ENCODE measurements at regions not wholly inside any gene's neighbourhood (a gene's known extent, or its start where the extent isn't known, plus 50 kb on each side); places are given as distances from the start of the nearest gene placed in this dataset.

- Histone ChIP-seq H2AFZ (ENCODE audit: control insufficient read depth, low read length) (no peak overlapping the region), H3K27ac (ENCODE audit: control insufficient read depth, insufficient read depth, low read length) (no peak overlapping the region), H3K4me3 (ENCODE audit: control insufficient read depth in 2 of 3, extremely low read depth in 1 of 3, insufficient read depth in 2 of 3, low read depth in 1 of 3, low read length in 3 of 3) (no peak overlapping the region), H3K4me1 (ENCODE audit: control insufficient read depth, extremely low read depth, insufficient read depth, low read length) (no peaks in the 10 kb centered on the region), H3K9ac (ENCODE audit: control insufficient read depth, extremely low read depth, insufficient read depth, low read length) (no peak overlapping the region), H3K79me2 (ENCODE audit: control insufficient read depth, insufficient read depth, low read length) (no peaks in the 10 kb centered on the region), H4K20me1 (ENCODE audit: control insufficient read depth, extremely low read depth, insufficient read depth, low read length) (no peaks in the 10 kb centered on the region), H3K27me3 (ENCODE audit: control insufficient read depth, extremely low read depth, insufficient read depth, low read length) (no peaks in the 10 kb centered on the region), H3K9me3 (ENCODE audit: control insufficient read depth, low read depth, low read length) (no peaks in the 10 kb centered on the region), H3K36me3 (ENCODE audit: control insufficient read depth in 2 of 2, extremely low read depth in 1 of 2, insufficient read depth in 2 of 2, low read length in 2 of 2) (no peaks in the 10 kb centered on the region), H3K9me1 (ENCODE audit: control insufficient read depth, extremely low read depth, insufficient read depth, low read length) (no peaks in the 10 kb centered on the region), H3K4me2 (ENCODE audit: control insufficient read depth, extremely low read depth, insufficient read depth, low read depth, low read length) (no peak overlapping the region)
- no peak for FAIRE-seq
- DNase-seq (ENCODE audit: low read depth, low spot score), result no peak
- dilution Hi-C loops (cut with MboI; ENCODE audit: extremely low pct_ligation_motif_present, low sequenced_read_pairs), result no loop called here
- TF ChIP-seq, protein P1, sequence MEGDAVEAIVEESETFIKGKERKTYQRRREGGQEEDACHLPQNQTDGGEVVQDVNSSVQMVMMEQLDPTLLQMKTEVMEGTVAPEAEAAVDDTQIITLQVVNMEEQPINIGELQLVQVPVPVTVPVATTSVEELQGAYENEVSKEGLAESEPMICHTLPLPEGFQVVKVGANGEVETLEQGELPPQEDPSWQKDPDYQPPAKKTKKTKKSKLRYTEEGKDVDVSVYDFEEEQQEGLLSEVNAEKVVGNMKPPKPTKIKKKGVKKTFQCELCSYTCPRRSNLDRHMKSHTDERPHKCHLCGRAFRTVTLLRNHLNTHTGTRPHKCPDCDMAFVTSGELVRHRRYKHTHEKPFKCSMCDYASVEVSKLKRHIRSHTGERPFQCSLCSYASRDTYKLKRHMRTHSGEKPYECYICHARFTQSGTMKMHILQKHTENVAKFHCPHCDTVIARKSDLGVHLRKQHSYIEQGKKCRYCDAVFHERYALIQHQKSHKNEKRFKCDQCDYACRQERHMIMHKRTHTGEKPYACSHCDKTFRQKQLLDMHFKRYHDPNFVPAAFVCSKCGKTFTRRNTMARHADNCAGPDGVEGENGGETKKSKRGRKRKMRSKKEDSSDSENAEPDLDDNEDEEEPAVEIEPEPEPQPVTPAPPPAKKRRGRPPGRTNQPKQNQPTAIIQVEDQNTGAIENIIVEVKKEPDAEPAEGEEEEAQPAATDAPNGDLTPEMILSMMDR (optimal IDR thresholded peaks at IDR 0.05 in 1 of 3, IDR thresholded peaks at IDR 0.05 in 1 of 3, conservative IDR thresholded peaks at IDR 0.05 in 1 of 3; ENCODE audit: extremely low read depth in 1 of 3, insufficient read depth in 2 of 3, low read length in 3 of 3), result no peak
- TF ChIP-seq EZH2 (IDR thresholded peaks at IDR 0.05; ENCODE audit: low read length), result no peak
Measured at GRCh38 chr7:85475071-85475470, 288.2 kb upstream of the SEMA3D start.

DNA sequence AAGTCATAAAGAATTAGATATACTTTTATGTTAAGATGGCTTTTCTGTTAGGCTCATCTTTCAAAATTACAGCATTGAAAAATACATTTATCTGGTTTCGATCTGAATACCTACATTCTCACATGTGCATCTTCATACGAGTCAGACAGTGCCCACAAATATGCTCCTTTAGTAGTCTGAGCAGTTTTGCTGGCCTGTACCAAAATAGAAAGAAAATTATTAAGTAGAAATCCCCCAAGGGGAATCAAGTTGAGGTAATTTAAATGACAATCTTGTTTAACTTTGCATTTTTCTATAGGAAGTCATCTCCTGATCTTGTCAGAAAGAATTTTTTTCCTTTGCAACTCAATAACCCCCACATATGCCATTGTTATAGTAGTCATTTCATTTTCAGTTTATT is 287.4 kb upstream of the SEMA3D start:
- TF ChIP-seq, protein P1 (optimal IDR thresholded peaks at IDR 0.05 in 1 of 3, IDR thresholded peaks at IDR 0.05 in 1 of 3, conservative IDR thresholded peaks at IDR 0.05 in 1 of 3; ENCODE audit: extremely low read depth in 1 of 3, insufficient read depth in 2 of 3, low read length in 3 of 3), result no peak
- TF ChIP-seq EZH2 (IDR thresholded peaks at IDR 0.05; ENCODE audit: low read length), result no peak
- H3K27me3 ChIP-seq (ENCODE audit: control insufficient read depth, extremely low read depth, insufficient read depth, low read length), result no peaks in the 10 kb centered on the region
- H3K36me3 ChIP-seq (ENCODE audit: control insufficient read depth in 2 of 2, extremely low read depth in 1 of 2, insufficient read depth in 2 of 2, low read length in 2 of 2), result no peaks in the 10 kb centered on the region
- no peak overlapping the region for H3K27ac ChIP-seq (ENCODE audit: control insufficient read depth, insufficient read depth, low read length)
- FAIRE-seq (no peak), DNase-seq (ENCODE audit: low read depth, low spot score) (no peak)
- dilution Hi-C loops (cut with MboI; ENCODE audit: extremely low pct_ligation_motif_present, low sequenced_read_pairs), result no loop called here
- H3K4me3 ChIP-seq (ENCODE audit: control insufficient read depth in 2 of 3, extremely low read depth in 1 of 3, insufficient read depth in 2 of 3, low read depth in 1 of 3, low read length in 3 of 3), result no peak overlapping the region
- H3K9me1 ChIP-seq (ENCODE audit: control insufficient read depth, extremely low read depth, insufficient read depth, low read length), result no peaks in the 10 kb centered on the region
- H3K4me2 ChIP-seq (ENCODE audit: control insufficient read depth, extremely low read depth, insufficient read depth, low read depth, low read length), result no peak overlapping the region
- no peaks in the 10 kb centered on the region for H3K4me1 ChIP-seq (ENCODE audit: control insufficient read depth, extremely low read depth, insufficient read depth, low read length)
- no peaks in the 10 kb centered on the region for H4K20me1 ChIP-seq (ENCODE audit: control insufficient read depth, extremely low read depth, insufficient read depth, low read length)
- H3K79me2 ChIP-seq (ENCODE audit: control insufficient read depth, insufficient read depth, low read length), result no peaks in the 10 kb centered on the region
- H3K9me3 ChIP-seq (ENCODE audit: control insufficient read depth, low read depth, low read length), result no peaks in the 10 kb centered on the region
- no peak overlapping the region for H2AFZ ChIP-seq (ENCODE audit: control insufficient read depth, low read length)
- no peak overlapping the region for H3K9ac ChIP-seq (ENCODE audit: control insufficient read depth, extremely low read depth, insufficient read depth, low read length)

All from keratinocyte (primary cell).